ENCODE measurements at regions not wholly inside any gene's neighbourhood (a gene's known extent, or its start where the extent isn't known, plus 50 kb on each side); places are given as distances from the start of the nearest gene placed in this dataset.

DNA sequence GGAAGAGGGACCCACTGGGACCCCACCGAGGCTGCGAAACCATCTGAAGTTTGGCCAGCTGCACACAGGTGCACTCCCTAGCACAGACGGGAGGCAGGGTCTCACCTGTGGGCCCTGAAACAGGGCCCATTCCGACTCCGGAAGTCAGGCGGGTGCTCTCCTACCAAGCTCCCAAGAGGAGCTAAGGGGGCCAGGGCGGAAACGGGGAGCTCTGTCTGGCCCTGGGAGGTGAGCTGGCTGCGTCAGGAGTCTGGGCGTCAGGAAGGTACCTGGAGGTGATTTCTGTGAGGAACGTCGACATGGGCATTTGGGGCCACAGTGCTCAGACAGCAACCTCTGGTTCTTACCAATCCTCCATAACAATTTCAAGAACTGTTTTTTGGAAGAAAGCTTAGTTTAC lies 411.7 kb downstream of the TCERG1L start:
- no peak overlapping the region for H3K4me3 Mint-ChIP-seq
- peaks cover 9% of the 10 kb centered on the region for H3K4me1 Mint-ChIP-seq
- H3K27me3 Mint-ChIP-seq (ENCODE audit: low read depth): no peaks in the 10 kb centered on the region
- H3K36me3 Mint-ChIP-seq (ENCODE audit: low read depth): no peaks in the 10 kb centered on the region
- no peak for DNase-seq (ENCODE audit: low read depth, low spot score)
- no peaks in the 10 kb centered on the region for H3K9me3 Mint-ChIP-seq
- TF ChIP-seq, protein P1, sequence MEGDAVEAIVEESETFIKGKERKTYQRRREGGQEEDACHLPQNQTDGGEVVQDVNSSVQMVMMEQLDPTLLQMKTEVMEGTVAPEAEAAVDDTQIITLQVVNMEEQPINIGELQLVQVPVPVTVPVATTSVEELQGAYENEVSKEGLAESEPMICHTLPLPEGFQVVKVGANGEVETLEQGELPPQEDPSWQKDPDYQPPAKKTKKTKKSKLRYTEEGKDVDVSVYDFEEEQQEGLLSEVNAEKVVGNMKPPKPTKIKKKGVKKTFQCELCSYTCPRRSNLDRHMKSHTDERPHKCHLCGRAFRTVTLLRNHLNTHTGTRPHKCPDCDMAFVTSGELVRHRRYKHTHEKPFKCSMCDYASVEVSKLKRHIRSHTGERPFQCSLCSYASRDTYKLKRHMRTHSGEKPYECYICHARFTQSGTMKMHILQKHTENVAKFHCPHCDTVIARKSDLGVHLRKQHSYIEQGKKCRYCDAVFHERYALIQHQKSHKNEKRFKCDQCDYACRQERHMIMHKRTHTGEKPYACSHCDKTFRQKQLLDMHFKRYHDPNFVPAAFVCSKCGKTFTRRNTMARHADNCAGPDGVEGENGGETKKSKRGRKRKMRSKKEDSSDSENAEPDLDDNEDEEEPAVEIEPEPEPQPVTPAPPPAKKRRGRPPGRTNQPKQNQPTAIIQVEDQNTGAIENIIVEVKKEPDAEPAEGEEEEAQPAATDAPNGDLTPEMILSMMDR (conservative IDR thresholded peaks at IDR 0.05): no peak
- no peak overlapping the region for H3K27ac Mint-ChIP-seq (ENCODE audit: unreplicated experiment)

DNA sequence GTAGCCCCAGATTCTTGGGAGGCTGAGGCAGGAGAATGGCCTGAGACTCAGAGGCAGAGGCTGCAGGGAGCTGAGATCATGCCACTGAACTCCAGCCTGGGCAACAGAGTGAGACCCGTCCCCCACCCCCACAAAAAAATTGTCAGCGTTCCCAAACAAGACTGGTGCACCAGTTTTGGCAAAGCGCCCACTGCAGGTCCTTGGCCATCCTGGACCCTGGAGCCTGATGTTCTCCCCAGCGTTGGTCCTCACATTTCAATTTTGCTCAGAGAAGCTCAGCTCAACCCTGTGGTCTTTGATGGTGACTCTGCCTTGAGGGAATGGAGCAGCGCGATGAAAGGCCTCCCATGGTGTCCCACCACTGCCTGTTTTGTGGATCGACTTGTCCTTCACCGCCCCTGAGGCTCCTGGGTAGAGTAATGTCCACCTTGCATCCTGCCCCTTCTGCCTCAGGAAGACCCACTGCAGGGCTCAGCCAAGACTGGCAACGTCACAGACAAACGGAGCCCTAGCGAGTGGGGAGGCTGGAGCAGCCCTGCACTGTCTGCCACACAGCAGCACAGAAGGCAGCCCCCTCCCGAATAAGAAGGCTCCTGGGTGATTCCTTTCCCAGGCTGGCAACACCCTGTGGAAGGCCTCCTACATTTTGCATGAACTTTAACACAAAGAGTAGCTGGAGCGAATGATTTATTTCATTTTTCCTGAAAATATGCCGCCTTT lies 410.9 kb downstream of the TCERG1L start:
- peaks cover 1% of the 10 kb centered on the region for H3K4me1 Mint-ChIP-seq
- TF ChIP-seq, protein P1 (conservative IDR thresholded peaks at IDR 0.05): no peak
- no peak overlapping the region for H3K4me3 Mint-ChIP-seq
- H3K36me3 Mint-ChIP-seq (ENCODE audit: low read depth): no peaks in the 10 kb centered on the region
- no peak overlapping the region for H3K27ac Mint-ChIP-seq (ENCODE audit: unreplicated experiment)
- no peak for DNase-seq (ENCODE audit: low read depth, low spot score)
- H3K9me3 Mint-ChIP-seq: no peaks in the 10 kb centered on the region
- H3K27me3 Mint-ChIP-seq (ENCODE audit: low read depth): no peaks in the 10 kb centered on the region

DNA sequence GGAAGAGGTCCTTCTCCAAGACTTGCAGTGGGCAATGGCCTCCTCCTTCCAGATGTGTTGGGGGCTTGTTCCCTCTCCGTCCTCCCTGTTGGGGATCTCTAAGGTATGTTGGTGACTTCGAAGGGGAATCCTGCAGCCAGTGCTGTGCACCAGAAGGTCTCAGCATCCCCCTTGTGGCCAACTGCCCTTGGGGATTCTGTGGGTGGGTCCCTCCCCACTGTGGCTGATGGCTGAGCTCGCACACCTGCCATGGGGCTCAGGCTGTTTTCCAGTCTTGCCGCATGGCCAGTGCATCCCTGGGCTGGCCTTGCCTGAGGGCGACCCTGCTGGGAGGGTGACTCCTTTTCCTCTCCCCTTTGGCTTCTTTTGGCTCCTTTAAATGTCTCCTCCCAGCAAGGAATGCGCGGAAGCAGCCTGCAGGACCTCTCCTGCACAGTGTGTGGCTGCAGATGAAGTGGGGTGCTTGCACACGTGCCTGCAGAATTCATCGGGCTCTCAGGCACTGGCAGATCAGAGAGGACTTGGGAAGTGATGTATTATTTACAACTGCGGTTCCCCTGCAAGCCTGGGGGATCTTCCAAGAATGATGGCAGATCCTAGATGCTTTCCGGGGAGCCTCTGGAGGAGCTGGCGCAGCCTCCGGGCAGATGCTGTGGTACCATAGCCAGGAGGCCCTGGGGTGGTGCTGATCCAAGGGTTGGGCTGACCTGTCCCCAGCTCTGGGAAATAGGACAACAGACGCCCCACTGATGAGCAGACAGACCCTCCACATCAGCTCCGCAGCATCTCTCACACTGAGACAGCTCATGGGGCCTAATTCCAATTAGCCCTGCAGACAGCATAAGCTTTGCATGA lies 410.0 kb downstream of the TCERG1L start:
- H3K27ac Mint-ChIP-seq (ENCODE audit: unreplicated experiment): no peak overlapping the region
- no peaks in the 10 kb centered on the region for H3K9me3 Mint-ChIP-seq
- TF ChIP-seq, protein P1 (conservative IDR thresholded peaks at IDR 0.05): no peak
- no peaks in the 10 kb centered on the region for H3K4me1 Mint-ChIP-seq
- no peaks in the 10 kb centered on the region for H3K27me3 Mint-ChIP-seq (ENCODE audit: low read depth)
- H3K4me3 Mint-ChIP-seq: no peak overlapping the region
- DNase-seq (ENCODE audit: low read depth, low spot score): no peak
- no peaks in the 10 kb centered on the region for H3K36me3 Mint-ChIP-seq (ENCODE audit: low read depth)

DNA sequence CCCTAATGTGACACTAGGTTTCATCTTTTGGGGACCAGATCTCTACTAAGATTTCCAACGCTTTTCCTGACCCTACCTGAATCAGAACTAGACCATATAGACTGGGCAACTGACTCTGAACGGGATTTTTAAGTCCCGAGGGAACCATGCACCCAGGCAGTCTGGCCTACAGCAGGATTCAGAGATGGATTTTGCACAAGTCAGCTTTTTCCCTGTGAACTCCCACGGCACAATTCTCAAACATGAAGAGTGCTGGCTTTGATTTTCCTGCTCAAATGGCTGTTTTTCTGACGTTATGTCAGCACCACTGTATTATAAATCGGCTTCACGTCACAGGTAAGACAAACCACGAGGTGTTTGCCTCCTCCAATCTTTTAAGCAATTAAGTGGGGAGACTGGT lies 409.1 kb downstream of the TCERG1L start:
- H3K27ac Mint-ChIP-seq (ENCODE audit: unreplicated experiment): no peak overlapping the region
- H3K4me3 Mint-ChIP-seq: no peak overlapping the region
- H3K36me3 Mint-ChIP-seq (ENCODE audit: low read depth): no peaks in the 10 kb centered on the region
- no peaks in the 10 kb centered on the region for H3K9me3 Mint-ChIP-seq
- DNase-seq (ENCODE audit: low read depth, low spot score): no peak
- peaks cover 4% of the 10 kb centered on the region for H3K27me3 Mint-ChIP-seq (ENCODE audit: low read depth)
- TF ChIP-seq, protein P1 (conservative IDR thresholded peaks at IDR 0.05): no peak
- H3K4me1 Mint-ChIP-seq: no peaks in the 10 kb centered on the region

DNA sequence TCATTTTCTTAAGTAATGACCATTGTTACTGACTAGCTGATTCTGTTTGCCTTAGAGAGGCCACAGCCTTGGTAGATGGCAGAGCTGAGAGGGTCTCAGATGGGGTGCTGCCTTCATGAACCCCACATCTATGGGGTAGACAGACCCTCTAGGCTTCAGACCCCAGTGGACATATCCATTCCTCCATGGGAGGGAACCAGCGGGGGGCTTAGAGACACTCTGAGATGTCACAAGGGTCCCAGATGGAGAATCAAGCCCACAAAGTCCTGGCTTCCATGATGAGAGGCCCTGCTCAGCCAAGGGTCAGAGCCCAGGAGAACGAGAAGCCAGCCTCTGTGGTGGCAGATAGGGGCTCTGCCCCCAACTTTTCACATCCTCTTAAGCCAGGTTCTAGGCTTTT lies 408.6 kb downstream of the TCERG1L start:
- Mint-ChIP-seq H3K27ac (ENCODE audit: unreplicated experiment) (no peak overlapping the region), H3K36me3 (ENCODE audit: low read depth) (no peaks in the 10 kb centered on the region), H3K9me3 (no peaks in the 10 kb centered on the region), H3K27me3 (ENCODE audit: low read depth) (peaks cover 6% of the 10 kb centered on the region), H3K4me3 (no peak overlapping the region), H3K4me1 (no peaks in the 10 kb centered on the region)
- TF ChIP-seq, protein P1 (conservative IDR thresholded peaks at IDR 0.05): no peak
- DNase-seq (ENCODE audit: low read depth, low spot score): no peak

Measured in neural crest cell (in vitro differentiated cells).